ENCODE measurements at regions not wholly inside any gene's neighbourhood (a gene's known extent, or its start where the extent isn't known, plus 50 kb on each side); places are given as distances from the start of the nearest gene placed in this dataset.

DNA sequence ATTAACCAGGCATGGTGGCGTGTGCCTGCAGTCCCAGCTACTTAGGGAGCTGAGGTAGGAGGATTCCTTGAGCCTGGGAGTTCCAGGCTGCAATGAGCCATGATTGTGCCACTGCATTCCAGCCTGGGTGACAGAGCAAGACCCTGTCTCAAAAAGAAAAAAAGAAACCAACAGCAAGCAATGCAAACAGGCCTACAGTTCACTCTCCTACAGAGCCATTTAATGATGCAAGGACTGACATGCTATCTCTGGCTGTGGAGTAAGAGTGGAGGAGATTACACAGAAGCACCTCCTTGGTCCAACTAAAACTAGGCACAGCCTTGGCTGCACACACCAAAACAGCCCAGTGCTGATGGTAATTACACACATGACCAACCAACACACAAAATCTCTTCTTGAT, 127.5 kb upstream of the SOD1 start:
- no TSS peak for BruUV-seq (replicated peaks)
- TF ChIP-seq CTCF (conservative IDR thresholded peaks at IDR 0.05; ENCODE audit: low read length) = no peak
- TF ChIP-seq EZH2phosphoT487 (IDR thresholded peaks at IDR 0.05; ENCODE audit: borderline replicate concordance, low read depth, low read length) = no peak
- Histone ChIP-seq H3K9me2 (ENCODE audit: insufficient read depth, low read length) (no peaks in the 10 kb centered on the region), H3K4me2 (ENCODE audit: low read length) (no peak overlapping the region), H3K27ac (ENCODE audit: low read depth, low read length, poor library complexity, severe bottlenecking) (no peak overlapping the region), H3K9me3 (ENCODE audit: low read length) (no peaks in the 10 kb centered on the region), H2AFZ (ENCODE audit: low read length) (no peak overlapping the region), H4K20me1 (ENCODE audit: insufficient read depth, low read length) (no peaks in the 10 kb centered on the region; the same call in 1 of the 2 replicates), H3K4me1 (ENCODE audit: insufficient read depth, low read length, poor library complexity, severe bottlenecking) (no peaks in the 10 kb centered on the region), H3K79me2 (ENCODE audit: insufficient read depth, low read depth, low read length) (no peaks in the 10 kb centered on the region), H3K36me3 (ENCODE audit: insufficient read depth, low read length) (no peaks in the 10 kb centered on the region), H3K4me3 (ENCODE audit: low read depth, low read length, poor library complexity, severe bottlenecking) (no peak overlapping the region)
- intact Hi-C loops (cut with micrococcal nuclease; ENCODE audit: unreplicated experiment) = no loop called here
- no peak for DNase-seq (ENCODE audit: low spot score)
- ChIA-PET POLR2A (no interaction called here), CTCF (ENCODE audit: unreplicated experiment) (no interaction called here)

DNA sequence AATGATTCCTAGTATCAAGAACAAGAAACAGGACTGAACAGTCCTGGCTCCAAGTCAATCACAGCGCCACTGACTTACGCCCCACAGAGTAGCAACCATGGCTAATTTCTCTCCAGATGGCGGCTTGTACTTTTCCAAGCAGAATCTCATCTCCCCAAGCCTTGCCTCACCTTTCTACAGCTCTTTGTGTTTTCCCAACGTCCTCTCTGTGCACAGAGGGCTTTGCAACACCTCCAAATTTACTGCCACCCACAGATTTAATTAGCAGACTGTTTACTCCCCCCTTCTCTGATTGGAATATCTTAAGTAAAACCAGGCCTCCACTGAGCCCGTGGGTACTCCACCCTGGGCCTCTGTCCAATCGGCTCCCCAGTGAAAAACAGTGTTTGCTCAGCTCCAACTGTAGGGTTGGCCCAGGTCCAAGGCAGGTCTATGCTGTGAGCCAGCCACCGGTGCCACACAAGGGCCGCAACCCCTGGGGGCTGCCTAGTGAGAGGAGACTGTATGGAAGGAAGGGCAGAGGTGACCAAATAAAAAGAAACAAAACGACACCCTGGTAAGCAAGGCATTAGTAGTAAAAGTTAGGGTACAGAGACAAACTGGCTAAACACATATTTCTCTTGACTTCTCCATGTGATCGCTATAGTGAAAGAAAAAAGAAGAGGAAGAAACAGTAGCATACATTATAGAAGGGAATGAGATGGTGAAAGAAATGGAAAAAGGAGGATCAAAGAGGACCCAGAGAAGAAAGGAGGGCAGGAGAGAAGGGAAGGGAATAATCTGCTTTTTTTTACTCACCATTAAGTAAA, 128.4 kb upstream of the SOD1 start:
- H3K4me1 ChIP-seq (ENCODE audit: insufficient read depth, low read length, poor library complexity, severe bottlenecking) = no peaks in the 10 kb centered on the region
- no peaks in the 10 kb centered on the region for H3K9me3 ChIP-seq (ENCODE audit: low read length)
- no peaks in the 10 kb centered on the region for H3K9me2 ChIP-seq (ENCODE audit: insufficient read depth, low read length)
- CTCF ChIA-PET (ENCODE audit: unreplicated experiment) = no interaction called here
- H4K20me1 ChIP-seq (ENCODE audit: insufficient read depth, low read length) = no peaks in the 10 kb centered on the region; the same call in 1 of the 2 replicates
- H3K27ac ChIP-seq (ENCODE audit: low read depth, low read length, poor library complexity, severe bottlenecking) = no peak overlapping the region
- no peaks in the 10 kb centered on the region for H3K79me2 ChIP-seq (ENCODE audit: insufficient read depth, low read depth, low read length)
- POLR2A ChIA-PET = no interaction called here
- no peak overlapping the region for H3K4me2 ChIP-seq (ENCODE audit: low read length)
- intact Hi-C loops (cut with micrococcal nuclease; ENCODE audit: unreplicated experiment) = no loop called here
- TF ChIP-seq EZH2phosphoT487 (IDR thresholded peaks at IDR 0.05; ENCODE audit: borderline replicate concordance, low read depth, low read length) (no peak), CTCF (conservative IDR thresholded peaks at IDR 0.05; ENCODE audit: low read length) (no peak)
- no peak for DNase-seq (ENCODE audit: low spot score)
- H3K36me3 ChIP-seq (ENCODE audit: insufficient read depth, low read length) = no peaks in the 10 kb centered on the region
- no TSS peak for BruUV-seq (replicated peaks)
- H2AFZ ChIP-seq (ENCODE audit: low read length) = no peak overlapping the region
- no peak overlapping the region for H3K4me3 ChIP-seq (ENCODE audit: low read depth, low read length, poor library complexity, severe bottlenecking)

GRCh38 chr21:31530364-31530763, 129.1 kb upstream of the SOD1 start:
- H3K36me3 ChIP-seq (ENCODE audit: insufficient read depth, low read length) = no peaks in the 10 kb centered on the region
- TF ChIP-seq CTCF (conservative IDR thresholded peaks at IDR 0.05; ENCODE audit: low read length) (no peak), EZH2phosphoT487 (IDR thresholded peaks at IDR 0.05; ENCODE audit: borderline replicate concordance, low read depth, low read length) (no peak)
- intact Hi-C loops (cut with micrococcal nuclease; ENCODE audit: unreplicated experiment) = no loop called here
- ChIA-PET CTCF (ENCODE audit: unreplicated experiment) (no interaction called here), POLR2A (no interaction called here)
- H3K4me3 ChIP-seq (ENCODE audit: low read depth, low read length, poor library complexity, severe bottlenecking) = no peak overlapping the region
- H3K4me1 ChIP-seq (ENCODE audit: insufficient read depth, low read length, poor library complexity, severe bottlenecking) = no peaks in the 10 kb centered on the region
- H3K4me2 ChIP-seq (ENCODE audit: low read length) = no peak overlapping the region
- no peaks in the 10 kb centered on the region for H3K9me3 ChIP-seq (ENCODE audit: low read length)
- BruUV-seq (replicated peaks) = no TSS peak
- no peaks in the 10 kb centered on the region for H3K79me2 ChIP-seq (ENCODE audit: insufficient read depth, low read depth, low read length)
- H4K20me1 ChIP-seq (ENCODE audit: insufficient read depth, low read length) = no peaks in the 10 kb centered on the region; the same call in 1 of the 2 replicates
- H2AFZ ChIP-seq (ENCODE audit: low read length) = no peak overlapping the region
- no peak overlapping the region for H3K27ac ChIP-seq (ENCODE audit: low read depth, low read length, poor library complexity, severe bottlenecking)
- no peak for DNase-seq (ENCODE audit: low spot score)
- H3K9me2 ChIP-seq (ENCODE audit: insufficient read depth, low read length) = no peaks in the 10 kb centered on the region
